DMS53 (cell line): ENCODE measurements at regions not wholly inside any gene's neighbourhood (a gene's known extent, or its start where the extent isn't known, plus 50 kb on each side); places are given as distances from the start of the nearest gene placed in this dataset.
"Not testable (repeated sequence)": the region's sequence is repeated elsewhere in the genome, so short reads cannot be mapped to it uniquely, and the experiment has no call there.

Experiments used
- DNase-seq: peaks from one replicate; lab custom pipeline; 2025; lab: John Stamatoyannopoulos, UW

- no peak for DNase-seq
Observed at GRCh38 chr1:30460661-30461060, 262.7 kb downstream of the MATN1 start.

- not testable (repeated sequence) for DNase-seq
Observed at GRCh38 chr1:30458730-30459485, 264.5 kb downstream of the MATN1 start.

DNA sequence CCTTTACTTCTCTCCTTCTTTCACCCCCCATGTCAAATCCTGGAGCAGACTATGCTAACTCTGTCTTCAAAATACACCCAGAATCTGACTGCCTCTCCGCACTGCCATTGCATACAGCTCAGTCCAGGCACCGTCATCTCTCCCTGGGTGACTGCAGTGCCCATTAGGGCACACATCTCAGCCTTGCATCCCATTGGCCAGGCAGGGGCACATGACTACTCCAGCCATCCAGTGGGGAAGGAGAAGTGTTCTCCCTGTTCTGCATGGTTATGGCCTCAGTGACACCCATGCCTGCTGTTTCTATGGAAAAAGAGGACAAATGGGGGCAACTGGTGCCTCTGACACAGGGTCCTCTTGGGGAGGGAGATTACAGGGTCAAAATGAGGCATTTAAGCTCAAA lies 270.5 kb downstream of the MATN1 start:
- DNase-seq, result no peak

DNA sequence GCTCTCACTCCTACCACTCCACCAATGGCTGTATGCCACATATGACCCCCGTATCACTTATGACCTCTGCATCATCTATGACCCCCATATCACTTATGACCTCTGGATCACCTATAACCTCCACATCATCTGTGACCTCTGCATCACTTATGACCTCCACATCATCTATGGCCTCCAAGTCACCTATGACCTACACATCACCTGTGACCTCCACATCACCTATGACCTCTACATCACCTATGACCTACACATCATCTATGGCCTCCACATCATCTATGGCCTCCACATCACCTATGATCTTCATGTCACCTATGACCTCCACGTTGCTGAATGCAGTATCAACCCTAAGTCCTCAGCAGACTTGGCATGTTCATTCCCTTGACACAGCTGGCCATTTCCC lies 271.2 kb downstream of the MATN1 start:
- no peak for DNase-seq

DNA sequence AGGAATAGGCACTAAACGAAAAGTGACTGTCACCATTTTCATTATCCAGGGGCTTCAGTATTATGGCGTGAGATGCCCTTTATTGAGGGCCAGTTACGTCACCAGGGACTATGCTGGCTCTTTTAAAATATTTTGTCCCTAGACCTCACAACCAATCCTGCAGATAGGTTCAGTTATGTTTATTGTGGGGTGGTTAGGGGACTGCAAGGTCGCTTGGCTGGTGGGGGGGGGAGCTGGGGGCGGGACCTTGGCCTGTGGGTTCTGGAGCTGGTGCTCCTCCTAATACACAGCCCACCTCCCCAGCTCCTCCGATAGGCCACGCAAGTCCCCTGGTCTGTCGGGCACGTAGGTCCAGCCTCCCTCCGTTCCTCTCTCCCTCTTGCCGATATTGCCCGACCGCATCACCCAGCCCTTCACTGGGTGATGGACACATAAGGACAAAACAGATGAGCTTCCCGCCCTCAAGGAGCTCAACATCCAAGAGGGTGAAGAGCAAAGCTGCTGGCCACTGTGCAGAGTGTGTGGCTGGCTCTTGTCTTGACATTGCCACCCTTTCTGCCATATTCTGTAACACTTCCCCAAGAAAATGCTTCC lies 271.8 kb downstream of the MATN1 start:
- DNase-seq, result no peak

- no peak for DNase-seq
Observed at GRCh38 chr1:30450818-30451233, 272.6 kb downstream of the MATN1 start.

- DNase-seq, result no peak
Observed at GRCh38 chr1:30450148-30450817, 273.1 kb downstream of the MATN1 start.

GRCh38 chr1:30449428-30450147 lies 273.8 kb downstream of the MATN1 start:
- no peak for DNase-seq

- DNase-seq, result no peak
Observed at GRCh38 chr1:30449003-30449402, 274.4 kb downstream of the MATN1 start.

DNA sequence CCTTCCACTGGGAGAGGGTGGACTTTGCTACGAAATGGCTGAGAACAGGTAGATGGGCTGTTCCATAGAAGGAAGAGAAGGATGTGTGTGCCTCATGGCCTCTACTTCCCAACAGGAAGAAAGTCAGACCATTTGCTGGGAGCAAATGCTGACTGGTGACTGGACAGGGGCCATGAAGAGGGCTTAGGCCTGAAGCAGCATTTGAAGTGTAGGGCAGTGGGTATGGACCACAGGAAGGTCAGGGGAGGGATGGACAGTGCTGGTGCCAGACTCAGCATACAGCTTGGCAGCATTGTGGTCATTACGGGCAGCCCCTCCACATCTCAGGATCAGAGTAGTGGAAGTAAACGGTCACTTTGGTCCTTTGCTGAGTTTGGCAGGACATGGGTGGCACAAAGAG lies 275.7 kb downstream of the MATN1 start:
- DNase-seq, result no peak

DNA sequence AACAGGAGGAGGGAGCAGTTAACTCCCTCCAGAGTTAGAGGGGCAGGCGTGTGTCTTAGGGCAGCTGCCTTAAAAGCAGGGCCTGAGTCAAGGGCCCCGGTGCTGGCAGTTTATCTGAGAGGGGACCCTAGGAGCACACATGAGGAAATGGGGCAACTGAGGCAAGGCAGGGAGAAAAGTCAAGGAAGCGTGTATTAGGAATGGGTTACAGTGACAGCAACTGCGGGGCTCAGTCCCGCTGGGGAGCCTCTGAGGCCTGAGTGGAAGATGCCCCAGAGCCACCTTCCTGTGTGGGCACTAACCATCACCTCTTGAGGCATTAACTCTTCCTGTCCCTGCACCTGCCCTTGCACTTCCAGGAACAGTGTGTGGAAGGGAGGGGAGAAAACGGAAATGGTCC lies 276.3 kb downstream of the MATN1 start:
- DNase-seq, result no peak

- DNase-seq, result no peak
Observed at GRCh38 chr1:30446508-30446907, 276.9 kb downstream of the MATN1 start.

- no peak for DNase-seq
Observed at GRCh38 chr1:30446095-30446494, 277.3 kb downstream of the MATN1 start.

DNA sequence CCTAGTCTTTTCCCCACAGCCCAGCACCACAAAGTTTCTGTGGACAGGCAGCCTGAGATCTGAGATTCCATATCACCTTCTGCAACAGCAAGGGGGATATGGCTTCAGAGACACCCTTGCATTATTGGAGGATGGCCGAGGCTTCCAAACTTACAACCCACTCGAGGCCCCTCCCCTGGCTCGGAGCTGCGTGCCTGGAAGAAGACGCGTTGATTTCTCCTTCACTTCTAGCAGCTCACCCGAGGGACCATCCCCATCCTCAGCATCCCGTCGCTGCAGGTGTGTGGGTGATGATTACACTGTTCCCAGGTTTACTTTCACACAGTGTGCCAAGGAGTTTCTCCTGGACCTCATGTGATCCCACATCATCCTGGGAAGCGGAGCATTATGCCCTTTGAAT lies 277.9 kb downstream of the MATN1 start:
- no peak for DNase-seq

DNA sequence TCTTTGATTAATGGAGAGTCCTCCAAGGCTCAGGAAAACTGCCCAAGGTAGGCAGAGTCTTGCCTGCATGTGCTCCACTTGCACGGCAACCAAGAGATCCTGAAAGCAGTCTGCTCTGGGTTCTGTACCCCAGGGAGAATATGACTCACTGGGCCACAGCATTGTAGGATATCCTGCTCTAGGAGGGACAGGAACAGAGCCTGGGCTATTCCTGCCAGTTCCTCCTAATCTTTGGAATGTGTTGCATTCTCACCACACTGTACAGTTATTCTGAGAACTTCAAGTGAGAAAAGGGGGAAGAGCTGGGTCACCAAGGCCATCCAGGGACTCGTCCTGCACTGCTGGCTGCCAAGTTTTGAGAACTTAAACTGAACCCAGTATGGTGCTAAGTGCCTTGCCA lies 278.5 kb downstream of the MATN1 start:
- no peak for DNase-seq

GRCh38 chr1:30444401-30444800 lies 279.0 kb downstream of the MATN1 start:
- no peak for DNase-seq

GRCh38 chr1:30438274-30438673 lies 285.1 kb downstream of the MATN1 start:
- not testable (repeated sequence) for DNase-seq

- DNase-seq, result no peak
Observed at GRCh38 chr1:30437059-30437576, 286.3 kb downstream of the MATN1 start.

DNA sequence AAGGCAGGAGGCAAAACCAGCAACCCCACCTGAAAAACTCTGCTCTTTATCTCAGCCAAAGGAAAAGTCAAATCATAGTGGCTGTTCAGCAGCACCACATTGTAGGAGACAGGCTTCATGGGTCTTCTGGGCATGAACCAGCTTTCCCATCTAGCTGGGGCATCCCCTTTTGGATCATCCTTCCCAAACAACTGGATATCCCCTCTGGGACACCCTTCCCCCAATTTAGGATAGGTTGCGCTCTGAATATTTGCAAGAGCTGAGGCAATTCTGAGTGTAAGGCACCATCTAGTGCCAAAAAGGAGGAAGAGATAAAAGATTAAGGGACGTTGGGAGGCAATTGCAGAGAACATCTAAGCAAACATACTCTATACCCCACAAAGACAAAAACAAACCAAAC lies 295.8 kb downstream of the MATN1 start:
- no peak for DNase-seq

DNA sequence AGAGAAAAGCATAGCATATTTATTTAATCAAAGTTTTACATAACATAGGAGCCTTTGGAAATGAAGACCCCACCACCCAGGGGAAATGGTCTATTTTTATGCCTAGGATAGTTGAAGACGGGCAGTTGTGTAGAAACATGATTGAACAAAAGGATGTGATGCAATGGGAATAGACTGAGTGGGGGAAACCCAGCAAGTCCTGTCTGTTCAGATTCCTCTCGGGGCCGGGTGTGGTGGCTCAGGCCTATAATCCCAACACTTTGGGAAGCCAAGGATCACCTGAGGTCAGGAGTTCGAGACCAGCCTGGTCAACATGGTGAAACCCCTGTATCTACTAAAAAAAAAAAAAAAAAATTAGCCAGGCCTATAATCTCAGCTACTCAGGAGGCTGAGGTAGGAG lies 298.3 kb downstream of the MATN1 start:
- no peak for DNase-seq

- no peak for DNase-seq
Observed at GRCh38 chr1:30423570-30423969, 299.8 kb downstream of the MATN1 start.

DNA sequence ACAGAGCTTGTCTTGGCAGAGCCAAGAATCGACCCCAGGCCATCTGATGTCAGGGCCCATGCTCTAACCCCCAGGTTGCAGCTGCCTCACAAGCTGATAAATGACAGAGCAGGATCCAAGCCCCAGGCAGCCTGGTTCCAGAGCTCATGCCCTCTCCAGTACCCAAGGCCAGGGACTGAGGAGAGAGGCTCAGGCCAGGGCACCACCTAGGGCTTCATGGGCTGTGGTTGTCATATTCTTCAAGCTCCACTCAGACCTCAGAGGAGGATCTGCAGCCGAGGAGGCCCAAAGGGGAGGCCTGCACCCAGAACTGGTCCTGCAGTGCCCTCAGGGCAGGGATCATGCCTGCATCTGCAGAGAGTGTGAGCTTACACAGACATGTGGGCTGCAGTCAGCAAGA lies 301.1 kb downstream of the MATN1 start:
- no peak for DNase-seq
